Esophagus squamous epithelium (tissue), 4 donors: ENCODE measurements at regions not wholly inside any gene's neighbourhood (a gene's known extent, or its start where the extent isn't known, plus 50 kb on each side); places are given as distances from the start of the nearest gene placed in this dataset.

Experiments used
- CTCF ChIP-seq, 6 experiments: fragments of 450-650 bp in 4 of 6; fragments of 200-600 bp in 2 of 6; sonication (generic) in 2 of 6; IDR thresholded peaks; one replicate each; pipeline ENCODE4 v1.5.1; 2016 to 2019; ENCODE audit warnings: antibody characterized with exemption in 6 of 6, mild to moderate bottlenecking in 4 of 6, moderate library complexity in 4 of 6
- POLR2A ChIP-seq, 4 donors: fragments of 450-650 bp; IDR thresholded peaks; one replicate each; pipeline ENCODE4 v1.6.1; 2017; ENCODE audit warnings: antibody characterized with exemption in 4 of 4, mild to moderate bottlenecking in 4 of 4, moderate library complexity in 3 of 4

GRCh38 chr12:84562331-84562730, 350.3 kb downstream of the SLC6A15 start:
- no peak for TF ChIP-seq CTCF (IDR thresholded peaks at IDR 0.05)
- no peak for TF ChIP-seq POLR2A (IDR thresholded peaks at IDR 0.05)
